Hypothalamus (tissue), 51 donors: ENCODE measurements at regions not wholly inside any gene's neighbourhood (a gene's known extent, or its start where the extent isn't known, plus 50 kb on each side); places are given as distances from the start of the nearest gene placed in this dataset.
"Not testable (repeated sequence)": the region's sequence is repeated elsewhere in the genome, so short reads cannot be mapped to it uniquely, and the experiment has no call there.

Source experiments
- DNase-seq, 51 donors: peaks; one replicate each; lab custom pipeline; 2025; lab: John Stamatoyannopoulos, UW

GRCh38 chr6:9095137-9095536 lies 659.8 kb upstream of the SLC35B3 start:
- DNase-seq = no peak

GRCh38 chr6:9089724-9090123 lies 654.4 kb upstream of the SLC35B3 start:
- DNase-seq = no peak

DNA sequence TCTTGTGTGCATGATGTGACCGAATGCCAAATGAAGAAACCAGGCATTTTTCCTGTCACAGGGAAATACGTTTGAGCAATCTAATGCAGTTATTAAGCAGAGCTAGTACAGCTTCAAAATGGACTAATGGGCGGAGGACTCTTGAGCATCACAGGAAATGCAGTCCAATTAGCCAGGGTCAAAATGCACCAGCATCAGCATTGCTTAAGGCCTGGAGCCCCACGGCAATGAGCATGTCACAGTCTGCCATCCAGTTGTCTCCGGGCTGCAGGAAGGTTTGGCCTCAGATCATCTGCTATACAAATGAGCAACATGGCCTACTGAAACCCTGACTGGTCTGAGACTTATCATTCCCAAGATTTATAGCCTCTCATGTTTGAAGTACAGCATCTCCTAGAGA lies 652.1 kb upstream of the SLC35B3 start:
- no peak for DNase-seq

- no peak for DNase-seq
These were observed 651.0 kb upstream of the SLC35B3 start for GRCh38 chr6:9086331-9086730.

DNA sequence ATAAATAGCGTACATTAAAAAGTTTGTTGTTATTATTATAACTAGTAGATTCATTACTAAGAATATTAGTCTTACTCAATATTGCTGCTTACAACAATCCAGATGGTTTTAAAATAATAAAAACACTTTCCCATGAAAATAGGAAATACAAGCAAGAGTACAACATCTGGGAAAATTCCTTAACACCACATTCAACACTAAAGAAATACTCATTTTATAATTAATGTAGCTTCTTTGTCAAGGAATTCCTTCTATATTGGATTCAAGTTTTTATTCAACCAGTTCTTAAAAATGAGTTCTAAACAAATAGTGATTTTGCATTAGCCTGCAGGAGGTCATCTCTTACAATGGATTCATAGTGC lies 650.3 kb upstream of the SLC35B3 start:
- no peak for DNase-seq

GRCh38 chr6:9085054-9085708 lies 649.8 kb upstream of the SLC35B3 start:
- no peak for DNase-seq

DNA sequence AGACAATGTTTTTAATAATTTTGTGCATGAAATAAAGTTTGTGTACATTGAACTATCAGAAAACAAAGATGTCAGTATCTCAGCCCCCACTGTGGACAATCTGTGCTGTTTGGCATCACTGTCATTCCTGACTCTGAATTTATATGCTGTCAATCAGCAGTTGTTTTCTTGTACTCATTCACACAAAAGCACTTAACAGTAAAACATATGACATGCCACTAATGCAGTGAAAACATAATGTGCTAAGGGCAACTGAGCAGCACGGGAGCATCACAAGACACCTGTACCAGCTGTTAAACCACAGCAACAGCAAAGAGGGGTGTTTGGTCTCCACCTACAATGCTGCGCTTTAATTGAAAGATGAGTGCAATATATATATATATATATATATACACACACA lies 647.8 kb upstream of the SLC35B3 start:
- DNase-seq = no peak

DNA sequence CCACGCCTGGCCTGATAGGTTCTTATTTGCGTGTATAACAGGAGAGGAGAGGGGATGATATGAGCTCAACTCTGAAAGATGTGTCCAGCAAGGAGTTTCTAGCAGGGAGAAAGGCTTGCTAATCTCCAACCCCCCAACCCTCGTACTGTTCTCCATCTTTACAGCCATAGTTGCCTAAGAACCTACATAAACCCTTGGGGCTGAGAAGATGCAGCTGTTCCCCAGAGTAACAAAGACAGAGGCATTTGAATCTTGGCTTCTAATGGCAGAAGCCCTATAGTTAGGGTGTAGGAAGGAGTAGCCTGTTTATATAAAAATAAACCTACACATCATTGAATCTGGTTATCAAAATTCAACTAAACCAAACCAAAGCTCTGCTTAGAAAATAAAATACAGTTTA lies 631.4 kb upstream of the SLC35B3 start:
- DNase-seq = no peak

DNA sequence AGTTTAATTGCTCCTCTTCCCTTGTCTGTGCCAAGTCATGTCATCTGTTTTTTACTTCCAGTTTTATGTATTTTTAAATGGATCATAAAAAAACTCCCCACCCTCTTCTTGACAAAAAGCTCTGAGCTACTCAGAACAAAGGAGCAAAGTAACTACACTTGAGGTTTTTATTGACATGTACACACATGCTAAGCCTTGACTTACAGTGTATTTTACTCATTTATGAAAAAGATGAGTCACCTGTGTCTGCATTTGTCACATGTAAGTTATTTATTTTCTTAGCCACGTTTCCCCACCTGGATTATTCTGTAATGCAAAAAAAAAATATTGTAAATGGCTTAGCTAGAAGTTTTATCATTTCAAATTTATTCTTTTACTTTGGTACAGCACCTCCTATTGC lies 628.8 kb upstream of the SLC35B3 start:
- DNase-seq = no peak

DNA sequence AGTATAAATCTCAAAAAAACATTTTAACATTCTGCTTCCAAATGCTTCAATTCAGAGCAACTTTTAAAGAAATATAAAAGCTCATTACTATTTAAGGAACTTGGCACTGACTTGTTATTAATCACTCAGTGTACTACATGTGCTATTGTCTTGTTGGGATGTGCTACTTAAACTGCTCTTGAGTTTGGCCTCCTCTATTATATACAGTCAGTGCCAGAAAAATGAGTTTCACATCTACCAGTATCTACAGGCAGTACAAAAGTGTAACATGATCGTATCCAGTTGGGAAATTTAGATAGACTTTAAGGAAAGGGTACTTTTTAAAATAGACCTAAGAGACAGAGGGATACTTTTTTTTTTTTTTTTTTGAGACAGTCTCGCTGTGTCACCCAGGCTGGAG lies 627.3 kb upstream of the SLC35B3 start:
- no peak for DNase-seq

DNA sequence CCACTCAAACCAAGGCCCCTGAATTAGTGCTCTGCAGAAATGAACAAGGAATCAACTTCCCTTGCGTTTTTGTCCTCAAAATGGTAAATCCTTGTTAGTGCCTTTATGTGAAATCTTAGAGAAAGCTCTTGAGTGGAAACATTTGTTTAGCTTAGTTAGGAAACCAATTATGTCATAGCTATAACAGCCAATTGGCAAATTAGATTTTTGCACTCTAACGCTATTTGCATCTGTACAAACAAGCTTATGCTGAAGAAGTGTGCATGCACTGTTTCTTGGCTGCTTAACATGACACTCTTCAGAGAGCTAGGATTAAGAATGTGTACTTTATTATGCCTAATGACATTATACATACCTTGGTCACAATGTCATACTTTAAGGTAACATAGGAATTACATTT lies 622.6 kb upstream of the SLC35B3 start:
- no peak for DNase-seq

- DNase-seq = no peak
These were observed 621.2 kb upstream of the SLC35B3 start for GRCh38 chr6:9056556-9056955.

DNA sequence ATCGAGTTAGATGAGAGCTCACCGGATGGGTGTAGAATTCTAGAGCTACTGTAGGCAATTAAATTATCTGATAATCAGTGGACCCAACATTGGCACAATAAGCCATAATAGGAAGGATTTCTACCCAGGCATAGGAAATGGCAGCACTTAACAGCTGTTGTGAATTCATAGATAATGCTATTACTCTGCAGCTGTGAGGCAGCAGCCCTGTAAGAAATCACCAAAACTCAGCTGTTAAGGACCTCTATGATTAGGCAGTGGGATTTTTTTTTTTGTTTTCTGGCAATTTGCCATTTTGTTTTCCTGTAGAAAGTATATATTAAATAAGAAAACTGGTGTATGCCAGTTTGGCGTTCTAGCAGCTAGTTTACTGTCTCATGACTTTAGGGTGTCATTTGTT lies 609.1 kb upstream of the SLC35B3 start:
- no peak for DNase-seq

- no peak for DNase-seq
These were observed 605.4 kb upstream of the SLC35B3 start for GRCh38 chr6:9040718-9041117.

DNA sequence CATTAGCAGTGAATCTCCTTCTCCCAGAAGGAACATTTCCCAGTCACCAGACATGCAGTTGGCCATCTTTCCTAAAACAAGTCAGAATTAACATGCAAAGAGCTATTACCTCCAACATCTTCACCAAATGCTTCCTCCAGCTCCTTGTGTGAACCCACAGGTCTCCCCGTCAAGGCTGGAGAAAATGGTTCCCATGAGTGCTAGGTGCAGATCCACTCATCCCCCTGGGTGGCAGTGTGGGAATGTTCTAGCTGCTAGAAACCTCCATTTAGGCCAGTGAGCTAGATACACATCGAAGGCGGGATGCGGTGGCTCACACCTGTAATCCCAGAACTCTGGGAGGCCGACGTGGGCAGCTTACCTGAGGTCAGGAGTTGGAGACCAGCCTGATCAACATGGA lies 603.9 kb upstream of the SLC35B3 start:
- no peak for DNase-seq

DNA sequence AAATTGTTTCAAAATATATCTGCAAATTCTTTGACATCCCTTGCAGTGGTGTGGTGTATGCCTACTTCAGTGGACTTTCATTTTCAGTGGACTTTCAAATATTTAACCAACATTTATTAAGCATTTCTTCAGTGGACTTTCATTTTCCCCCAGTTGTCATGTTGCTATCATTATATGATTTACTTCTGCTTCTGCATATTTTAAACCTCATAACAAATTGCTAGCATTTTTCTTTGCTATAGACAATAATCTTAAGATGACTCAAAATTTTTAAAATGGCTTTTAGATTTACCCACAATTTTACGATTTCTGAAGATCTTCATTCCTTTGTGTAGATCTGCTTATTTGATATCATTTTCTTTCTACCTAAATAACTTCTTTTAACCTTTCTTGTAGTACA lies 592.7 kb upstream of the SLC35B3 start:
- DNase-seq = no peak

- DNase-seq = no peak
These were observed 590.5 kb upstream of the SLC35B3 start for GRCh38 chr6:9025796-9026394.

DNA sequence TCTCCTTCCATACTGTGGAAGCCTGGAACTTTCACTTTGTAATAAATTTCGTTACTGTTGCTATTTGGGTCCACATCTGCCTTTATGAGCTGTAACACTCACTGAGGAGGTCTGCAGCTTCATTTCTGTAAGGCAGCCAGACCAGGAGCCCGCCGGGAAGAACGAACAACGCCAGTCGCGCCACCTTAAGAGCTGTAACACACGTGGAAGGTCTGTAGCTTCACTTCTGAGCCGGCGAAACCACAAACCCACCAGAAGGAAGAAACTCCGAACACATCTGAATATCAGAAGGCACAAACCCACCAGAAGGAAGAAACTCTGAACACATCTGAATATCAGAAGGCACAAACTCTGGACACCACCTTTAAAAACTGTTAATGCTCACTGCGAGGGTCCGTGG lies 589.9 kb upstream of the SLC35B3 start:
- DNase-seq = no peak

GRCh38 chr6:9024246-9024645 lies 588.9 kb upstream of the SLC35B3 start:
- not testable (repeated sequence) for DNase-seq

DNA sequence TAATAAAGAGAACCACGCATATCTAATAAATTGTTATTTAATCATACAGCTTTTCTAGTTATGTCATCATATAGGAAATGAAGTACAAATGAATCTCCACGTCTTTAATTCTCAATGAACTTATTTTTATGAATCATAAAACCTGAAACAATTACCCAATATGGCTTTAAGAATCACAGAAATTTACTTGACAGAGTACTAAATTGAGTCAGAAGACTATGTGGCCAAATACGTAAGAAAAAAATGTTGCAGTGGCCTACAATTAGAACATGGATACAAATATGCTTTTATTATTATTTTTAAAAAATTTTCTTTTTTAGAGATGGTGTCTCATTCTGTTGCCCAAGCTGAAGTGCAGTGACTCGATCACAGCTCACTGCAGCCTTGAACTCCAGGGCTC lies 584.7 kb upstream of the SLC35B3 start:
- no peak for DNase-seq

DNA sequence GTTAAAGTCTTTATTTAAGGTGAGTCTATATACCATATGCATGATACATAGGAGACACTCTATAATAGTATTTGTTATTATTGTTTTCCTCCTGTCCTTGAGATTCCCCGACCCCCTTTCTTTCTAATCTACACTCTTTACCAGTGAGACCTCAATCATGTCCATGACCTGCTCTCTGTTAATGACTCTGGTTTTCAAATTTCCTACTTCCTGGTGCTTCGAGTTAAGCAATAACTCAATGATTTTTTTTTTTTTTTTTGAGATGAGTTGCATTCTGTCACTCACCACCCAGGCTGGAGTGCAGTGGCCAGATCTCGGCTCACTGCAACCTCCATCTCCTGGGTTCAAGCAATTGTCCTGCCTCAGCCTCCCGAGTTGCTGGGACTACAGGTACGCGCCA lies 574.6 kb upstream of the SLC35B3 start:
- DNase-seq = no peak

- DNase-seq = no peak
These were observed 571.7 kb upstream of the SLC35B3 start for GRCh38 chr6:9007027-9007426.

DNA sequence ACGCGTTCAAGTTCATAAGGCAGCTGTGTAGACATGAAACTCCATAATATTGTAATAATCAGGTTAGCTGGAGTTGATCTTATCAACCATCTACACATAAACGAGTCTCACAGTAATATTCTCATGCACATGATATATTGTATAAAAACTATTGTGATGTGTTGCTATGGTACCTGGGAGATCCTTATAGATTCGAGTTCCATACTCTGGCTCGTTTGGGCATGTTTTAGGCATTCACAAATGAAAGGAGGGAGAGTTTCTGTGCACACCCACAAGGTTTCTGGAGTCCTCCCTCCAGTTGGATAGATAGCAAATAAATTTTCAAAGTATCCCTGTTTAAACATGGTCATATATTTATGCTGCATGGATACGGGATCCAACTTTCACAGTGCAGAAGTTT lies 567.5 kb upstream of the SLC35B3 start:
- no peak for DNase-seq
